GM12878 (cell line): ENCODE measurements at regions not wholly inside any gene's neighbourhood (a gene's known extent, or its start where the extent isn't known, plus 50 kb on each side); places are given as distances from the start of the nearest gene placed in this dataset.

Experiments
- ATAC-seq: fragments of 200-7000 bp; cut with Tn5 transposase; 3 replicates; pipeline ENCODE4 v1.9.1; 2020; ENCODE audit warnings: mild to moderate bottlenecking, moderate library complexity
- BruUV-seq: library from RNA; stranded (reverse); fragments of 400-500 nt; replicated peaks from 2 replicates; lab custom pipeline; 2021; lab: Mats Ljungman, UMichigan
- CTCF ChIA-PET: fragments of 300-600 bp; sonication (Branson Sonifier 250); formaldehyde crosslinking; extraction: SDS; loops from one replicate; lab custom pipeline; 2021; ENCODE audit warnings: inconsistent platforms; lab: Yijun Ruan, JAX
- POLR2A ChIA-PET: fragments of 350-600 bp; formaldehyde crosslinking; extraction: SDS; loops from one replicate; lab custom pipeline; 2021; ENCODE audit warnings: inconsistent platforms; lab: Charles Lee
- RAD21 ChIA-PET: fragments of 300-600 bp; sonication (Branson Sonifier 250); formaldehyde crosslinking; loops from one replicate; lab custom pipeline; 2023; ENCODE audit warnings: antibody characterized with exemption; ENCODE audit not compliant: unreplicated experiment; lab: Charles Lee
- SMC1A ChIA-PET: fragments of 300-600 bp; sonication (Branson Sonifier 250); formaldehyde crosslinking; loops from one replicate; lab custom pipeline; 2023; ENCODE audit not compliant: unreplicated experiment, uncharacterized antibody; lab: Charles Lee
- DNase-seq: peaks from one replicate; pipeline ENCODE4 v3.0.0-alpha.2; 2011; ENCODE audit warnings: low read depth, low spot score
- FAIRE-seq: peaks from 3 replicates; lab custom pipeline; 2011; peaks lifted over from hg19 to GRCh38; lab: Jason Lieb, UNC
- H2AFZ ChIP-seq: 2 replicates; pipeline ENCODE4 v1.6.0; 2011; ENCODE audit warnings: low read depth, low read length, control low read depth; ENCODE audit not compliant: control insufficient read depth
- H3K27ac ChIP-seq: 2 replicates; pipeline ENCODE4 v1.5.1; 2011; ENCODE audit warnings: control low read depth; ENCODE audit not compliant: control insufficient read depth, insufficient read depth
- H3K27me3 ChIP-seq, 2 experiments: replicated peaks in 1 of 2; 2 replicates each; pipeline versions ENCODE4 v1.6.0 to v1.6.1; 2011; ENCODE audit warnings: low read length in 1 of 2; ENCODE audit not compliant: control insufficient read depth in 2 of 2, insufficient read depth in 2 of 2
- H3K36me3 ChIP-seq, 2 experiments: 2 replicates each; pipeline ENCODE4 v1.5.1; 2011; ENCODE audit warnings: low read length in 1 of 2; ENCODE audit not compliant: control insufficient read depth in 2 of 2, insufficient read depth in 2 of 2
- H3K4me1 ChIP-seq: 2 replicates; pipeline ENCODE4 v1.6.1; 2011; ENCODE audit warnings: mild to moderate bottlenecking, low read length, moderate library complexity, mixed read lengths; ENCODE audit not compliant: control insufficient read depth, insufficient read depth
- H3K4me2 ChIP-seq: 2 replicates; pipeline ENCODE4 v1.6.0; 2011; ENCODE audit warnings: control low read depth; ENCODE audit not compliant: control insufficient read depth, insufficient read depth
- H3K4me3 ChIP-seq: fragments of 200-600 bp; sonication (generic); 2 replicates; pipeline ENCODE4 v1.5.1; 2016
- H3K79me2 ChIP-seq: 2 replicates; pipeline ENCODE4 v1.6.0; 2011; ENCODE audit warnings: low read length; ENCODE audit not compliant: control insufficient read depth, insufficient read depth
- H3K9ac ChIP-seq: 2 replicates; pipeline ENCODE4 v1.8.0; 2011; ENCODE audit warnings: low read length, control low read depth, mixed read lengths; ENCODE audit not compliant: control insufficient read depth, insufficient read depth
- H3K9me3 ChIP-seq: replicated peaks from 3 replicates; pipeline ENCODE4 v1.5.1; 2011; ENCODE audit warnings: mild to moderate bottlenecking, low read length; ENCODE audit not compliant: control insufficient read depth, insufficient read depth
- H4K20me1 ChIP-seq: 2 replicates; pipeline ENCODE4 v1.6.0; 2011; ENCODE audit not compliant: control insufficient read depth, insufficient read depth
- FOXM1 ChIP-seq: IDR thresholded peaks from 2 replicates; pipeline ENCODE4 v1.6.1; 2012; ENCODE audit warnings: low read depth, mild to moderate bottlenecking, inconsistent platforms, low read length, moderate library complexity
- HDGF ChIP-seq: fragments of 450-650 bp; IDR thresholded peaks from 2 replicates; pipeline ENCODE4 v1.6.1; 2016; ENCODE audit warnings: antibody characterized with exemption
- SIX5 ChIP-seq: IDR thresholded peaks from 2 replicates; pipeline ENCODE4 v1.6.1; 2011; ENCODE audit warnings: mild to moderate bottlenecking, low read depth, low read length, moderate library complexity; ENCODE audit not compliant: severe bottlenecking
- SPI1 ChIP-seq: IDR thresholded peaks from 2 replicates; pipeline ENCODE4 v1.6.1; 2011; ENCODE audit warnings: low read depth, mild to moderate bottlenecking, low read length, moderate library complexity, borderline replicate concordance; ENCODE audit not compliant: insufficient read depth
- SREBF2 ChIP-seq: IDR thresholded peaks from 2 replicates; pipeline ENCODE4 v1.6.1; 2012; ENCODE audit warnings: mild to moderate bottlenecking, low read length
- ZZZ3 ChIP-seq: IDR thresholded peaks from 2 replicates; pipeline ENCODE4 v1.6.1; 2011; ENCODE audit warnings: low read depth; ENCODE audit not compliant: control insufficient read depth, insufficient read length
- WGBS: methylation state at CpG from one replicate; pipeline ENCODE4 v1.1.6; 2016; ENCODE audit warnings: low lambda C conversion rate; ENCODE audit not compliant: insufficient replicate concordance, insufficient coverage; ENCODE audit errors: missing lambda C conversion rate; 5-methylcytosine and 5-hydroxymethylcytosine counted together
- in situ Hi-C: fragments of 300-500 bp; cut with MboI; formaldehyde crosslinking; loops from 9 replicates; pipeline ENCODE4 v1.14.3; 2018; ENCODE audit warnings: mixed read lengths
- intact Hi-C: fragments of 100-400 bp; cut with micrococcal nuclease; formaldehyde crosslinking; loops from one replicate; pipeline ENCODE4 v1.14.2; 2022; ENCODE audit not compliant: unreplicated experiment
- TF ChIP-seq, protein P1 (sequence below): fragments of 150-350 bp; IDR thresholded peaks from 2 replicates; pipeline ENCODE4 v1.6.1; 2016; ENCODE audit warnings: low read depth, low read length
- TF ChIP-seq, protein P2 (sequence below): IDR thresholded peaks from 2 replicates; pipeline ENCODE4 v1.6.1; 2012; ENCODE audit warnings: low read depth, low read length, improper control_type of control experiment
- TF ChIP-seq, protein P3 (sequence below): fragments of 150-350 bp; IDR thresholded peaks from 2 replicates; pipeline ENCODE4 v1.6.1; 2014; ENCODE audit warnings: mild to moderate bottlenecking, low read depth, low read length
- TF ChIP-seq, protein P4 (sequence below): fragments of 450-650 bp; formaldehyde crosslinking; IDR thresholded peaks from 2 replicates; pipeline ENCODE4 v1.5.0; 2022; ENCODE audit warnings: mild to moderate bottlenecking, missing genetic modification characterization

DNA sequence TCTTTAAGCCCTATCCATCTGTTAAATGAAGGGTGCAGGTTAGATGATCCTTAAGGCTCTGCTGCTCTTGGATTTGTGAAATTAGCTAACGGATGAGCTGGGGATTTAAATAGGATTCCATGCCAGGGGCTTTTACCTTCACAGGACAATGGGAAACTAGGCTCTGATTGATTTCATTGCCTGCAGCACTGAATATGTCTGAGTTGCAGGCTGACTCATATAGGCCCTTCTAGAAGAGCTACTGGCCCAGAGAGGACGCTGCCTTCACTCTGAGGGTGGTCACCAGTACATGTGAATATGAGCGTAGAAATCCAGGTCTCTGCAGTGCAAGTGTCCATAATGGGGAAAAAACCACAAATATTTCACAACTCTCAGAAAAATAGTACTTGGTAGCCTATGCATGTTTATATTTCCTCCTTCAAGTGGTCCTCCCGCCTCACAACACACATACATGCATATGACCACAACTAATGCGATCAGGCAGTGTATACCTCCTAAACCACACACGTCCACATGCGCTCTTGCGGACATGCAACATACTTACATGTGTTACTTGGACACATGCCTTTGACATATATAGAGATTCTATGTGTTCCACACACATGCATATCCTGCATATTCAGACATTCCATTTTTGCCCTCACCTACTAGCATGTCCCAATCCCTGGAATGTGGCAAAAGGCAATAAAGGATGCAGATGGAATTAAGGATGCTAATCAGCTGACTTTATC, 233.8 kb upstream of the JUN start:
- no TSS peak for BruUV-seq
- Histone ChIP-seq H3K79me2 (no peaks in the 10 kb centered on the region), H3K4me3 (no peak overlapping the region), H3K4me1 (peaks cover 39% of the 10 kb centered on the region), H3K9ac (no peak overlapping the region), H3K36me3 (no peaks in the 10 kb centered on the region), H3K4me2 (no peak overlapping the region), H3K27ac (no peak overlapping the region), H2AFZ (no peak overlapping the region), H3K9me3 (no peaks in the 10 kb centered on the region; the same call in 2 of the 3 replicates), H4K20me1 (no peaks in the 10 kb centered on the region), H3K27me3 (no peaks in the 10 kb centered on the region)
- ChIA-PET RAD21 (no interaction called here), POLR2A (no interaction called here), SMC1A (interaction anchor here (0.8 to 1.3 kb wide), 2 partner anchors 21 to 22 kb away, joined by 3 read pairs; no protein-coding TSS in a partner anchor), CTCF (interaction anchor here (1.0 kb wide), 1 partner anchor 30 kb away, joined by 4 read pairs; no protein-coding TSS in a partner anchor)
- WGBS = 82% methylated on average over 8 of the region's 8 CpGs
- DNase-seq (no peak), ATAC-seq (no peak), FAIRE-seq (no peak)
- intact Hi-C loops = loop anchor here (10.0 kb wide), 1 partner anchor 127 kb away; no protein-coding TSS in a partner anchor
- in situ Hi-C loops = no loop called here
- TF ChIP-seq SIX5 (no peak), ZZZ3 (no peak), FOXM1 (no peak), SPI1 (no peak), SREBF2 (no peak), HDGF (no peak)
- TF ChIP-seq, protein P1, sequence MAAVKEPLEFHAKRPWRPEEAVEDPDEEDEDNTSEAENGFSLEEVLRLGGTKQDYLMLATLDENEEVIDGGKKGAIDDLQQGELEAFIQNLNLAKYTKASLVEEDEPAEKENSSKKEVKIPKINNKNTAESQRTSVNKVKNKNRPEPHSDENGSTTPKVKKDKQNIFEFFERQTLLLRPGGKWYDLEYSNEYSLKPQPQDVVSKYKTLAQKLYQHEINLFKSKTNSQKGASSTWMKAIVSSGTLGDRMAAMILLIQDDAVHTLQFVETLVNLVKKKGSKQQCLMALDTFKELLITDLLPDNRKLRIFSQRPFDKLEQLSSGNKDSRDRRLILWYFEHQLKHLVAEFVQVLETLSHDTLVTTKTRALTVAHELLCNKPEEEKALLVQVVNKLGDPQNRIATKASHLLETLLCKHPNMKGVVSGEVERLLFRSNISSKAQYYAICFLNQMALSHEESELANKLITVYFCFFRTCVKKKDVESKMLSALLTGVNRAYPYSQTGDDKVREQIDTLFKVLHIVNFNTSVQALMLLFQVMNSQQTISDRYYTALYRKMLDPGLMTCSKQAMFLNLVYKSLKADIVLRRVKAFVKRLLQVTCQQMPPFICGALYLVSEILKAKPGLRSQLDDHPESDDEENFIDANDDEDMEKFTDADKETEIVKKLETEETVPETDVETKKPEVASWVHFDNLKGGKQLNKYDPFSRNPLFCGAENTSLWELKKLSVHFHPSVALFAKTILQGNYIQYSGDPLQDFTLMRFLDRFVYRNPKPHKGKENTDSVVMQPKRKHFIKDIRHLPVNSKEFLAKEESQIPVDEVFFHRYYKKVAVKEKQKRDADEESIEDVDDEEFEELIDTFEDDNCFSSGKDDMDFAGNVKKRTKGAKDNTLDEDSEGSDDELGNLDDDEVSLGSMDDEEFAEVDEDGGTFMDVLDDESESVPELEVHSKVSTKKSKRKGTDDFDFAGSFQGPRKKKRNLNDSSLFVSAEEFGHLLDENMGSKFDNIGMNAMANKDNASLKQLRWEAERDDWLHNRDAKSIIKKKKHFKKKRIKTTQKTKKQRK = no peak
- TF ChIP-seq, protein P2, sequence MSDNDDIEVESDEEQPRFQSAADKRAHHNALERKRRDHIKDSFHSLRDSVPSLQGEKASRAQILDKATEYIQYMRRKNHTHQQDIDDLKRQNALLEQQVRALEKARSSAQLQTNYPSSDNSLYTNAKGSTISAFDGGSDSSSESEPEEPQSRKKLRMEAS = no peak
- TF ChIP-seq, protein P3, sequence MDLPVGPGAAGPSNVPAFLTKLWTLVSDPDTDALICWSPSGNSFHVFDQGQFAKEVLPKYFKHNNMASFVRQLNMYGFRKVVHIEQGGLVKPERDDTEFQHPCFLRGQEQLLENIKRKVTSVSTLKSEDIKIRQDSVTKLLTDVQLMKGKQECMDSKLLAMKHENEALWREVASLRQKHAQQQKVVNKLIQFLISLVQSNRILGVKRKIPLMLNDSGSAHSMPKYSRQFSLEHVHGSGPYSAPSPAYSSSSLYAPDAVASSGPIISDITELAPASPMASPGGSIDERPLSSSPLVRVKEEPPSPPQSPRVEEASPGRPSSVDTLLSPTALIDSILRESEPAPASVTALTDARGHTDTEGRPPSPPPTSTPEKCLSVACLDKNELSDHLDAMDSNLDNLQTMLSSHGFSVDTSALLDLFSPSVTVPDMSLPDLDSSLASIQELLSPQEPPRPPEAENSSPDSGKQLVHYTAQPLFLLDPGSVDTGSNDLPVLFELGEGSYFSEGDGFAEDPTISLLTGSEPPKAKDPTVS = no peak
- TF ChIP-seq, protein P4, sequence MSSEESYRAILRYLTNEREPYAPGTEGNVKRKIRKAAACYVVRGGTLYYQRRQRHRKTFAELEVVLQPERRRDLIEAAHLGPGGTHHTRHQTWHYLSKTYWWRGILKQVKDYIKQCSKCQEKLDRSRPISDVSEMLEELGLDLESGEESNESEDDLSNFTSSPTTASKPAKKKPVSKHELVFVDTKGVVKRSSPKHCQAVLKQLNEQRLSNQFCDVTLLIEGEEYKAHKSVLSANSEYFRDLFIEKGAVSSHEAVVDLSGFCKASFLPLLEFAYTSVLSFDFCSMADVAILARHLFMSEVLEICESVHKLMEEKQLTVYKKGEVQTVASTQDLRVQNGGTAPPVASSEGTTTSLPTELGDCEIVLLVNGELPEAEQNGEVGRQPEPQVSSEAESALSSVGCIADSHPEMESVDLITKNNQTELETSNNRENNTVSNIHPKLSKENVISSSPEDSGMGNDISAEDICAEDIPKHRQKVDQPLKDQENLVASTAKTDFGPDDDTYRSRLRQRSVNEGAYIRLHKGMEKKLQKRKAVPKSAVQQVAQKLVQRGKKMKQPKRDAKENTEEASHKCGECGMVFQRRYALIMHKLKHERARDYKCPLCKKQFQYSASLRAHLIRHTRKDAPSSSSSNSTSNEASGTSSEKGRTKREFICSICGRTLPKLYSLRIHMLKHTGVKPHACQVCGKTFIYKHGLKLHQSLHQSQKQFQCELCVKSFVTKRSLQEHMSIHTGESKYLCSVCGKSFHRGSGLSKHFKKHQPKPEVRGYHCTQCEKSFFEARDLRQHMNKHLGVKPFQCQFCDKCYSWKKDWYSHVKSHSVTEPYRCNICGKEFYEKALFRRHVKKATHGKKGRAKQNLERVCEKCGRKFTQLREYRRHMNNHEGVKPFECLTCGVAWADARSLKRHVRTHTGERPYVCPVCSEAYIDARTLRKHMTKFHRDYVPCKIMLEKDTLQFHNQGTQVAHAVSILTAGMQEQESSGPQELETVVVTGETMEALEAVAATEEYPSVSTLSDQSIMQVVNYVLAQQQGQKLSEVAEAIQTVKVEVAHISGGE = no peak
